ENCODE measurements at regions not wholly inside any gene's neighbourhood (a gene's known extent, or its start where the extent isn't known, plus 50 kb on each side); places are given as distances from the start of the nearest gene placed in this dataset.
A peak's percentile ranks its signal among the peaks of the same experiment; 100 is the strongest.
"Not testable (repeated sequence)": the region's sequence is repeated elsewhere in the genome, so short reads cannot be mapped to it uniquely, and the experiment has no call there.

DNA sequence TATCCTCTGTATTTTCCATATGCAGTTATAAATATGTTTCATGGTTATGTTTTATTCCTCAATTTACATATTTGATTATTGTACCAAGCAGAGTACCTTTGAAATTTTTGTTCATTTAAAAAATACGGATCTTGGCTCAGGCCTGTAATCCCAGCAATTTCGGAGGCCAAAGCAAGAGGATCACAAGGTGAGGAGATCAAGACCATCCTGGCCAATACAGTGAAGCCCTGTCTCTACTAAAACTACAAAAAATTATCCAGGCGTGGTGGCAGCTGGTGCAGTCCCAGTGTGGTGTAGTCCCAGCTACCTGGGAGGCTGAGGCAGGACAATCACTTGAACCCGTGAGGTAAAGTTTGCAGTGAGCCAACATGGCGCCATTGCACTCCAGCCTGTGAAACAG is 251.2 kb upstream of the TPTE start:
- DNase-seq (ENCODE audit: low spot score); H3K9me3 ChIP-seq; H3K4me1 ChIP-seq; H3K27me3 ChIP-seq; H3K36me3 ChIP-seq; H3K27ac ChIP-seq; H3K4me3 ChIP-seq: not testable (repeated sequence)

DNA sequence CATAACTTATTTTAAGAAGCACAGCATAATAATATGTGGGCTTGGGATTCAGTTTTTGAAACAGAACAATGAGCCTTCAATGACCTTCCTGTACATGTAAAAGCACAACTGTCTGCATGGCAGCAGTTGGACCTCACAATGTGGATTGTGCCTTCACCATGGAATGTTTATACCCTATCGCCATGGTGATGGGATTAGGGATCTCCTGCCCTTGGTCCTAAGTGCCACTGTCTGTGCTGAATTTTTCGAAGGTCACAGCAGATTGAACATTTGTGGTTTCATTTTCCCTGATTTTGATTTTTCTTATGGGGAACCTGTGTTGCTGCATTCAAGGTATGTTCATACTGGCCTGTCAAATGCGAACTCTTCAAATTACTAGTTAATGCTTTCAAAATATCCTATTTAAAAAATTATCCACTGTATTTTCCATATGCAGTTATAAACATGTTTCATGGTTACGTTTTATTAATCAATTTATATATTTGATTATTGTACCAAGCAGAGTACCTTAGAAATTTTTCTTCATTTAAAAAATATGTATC is 249.6 kb upstream of the TPTE start:
- DNase-seq (ENCODE audit: low spot score), result peak; percentile 43
- not testable (repeated sequence) for H3K27ac ChIP-seq, H3K4me3 ChIP-seq, H3K27me3 ChIP-seq, H3K9me3 ChIP-seq, H3K4me1 ChIP-seq, H3K36me3 ChIP-seq

DNA sequence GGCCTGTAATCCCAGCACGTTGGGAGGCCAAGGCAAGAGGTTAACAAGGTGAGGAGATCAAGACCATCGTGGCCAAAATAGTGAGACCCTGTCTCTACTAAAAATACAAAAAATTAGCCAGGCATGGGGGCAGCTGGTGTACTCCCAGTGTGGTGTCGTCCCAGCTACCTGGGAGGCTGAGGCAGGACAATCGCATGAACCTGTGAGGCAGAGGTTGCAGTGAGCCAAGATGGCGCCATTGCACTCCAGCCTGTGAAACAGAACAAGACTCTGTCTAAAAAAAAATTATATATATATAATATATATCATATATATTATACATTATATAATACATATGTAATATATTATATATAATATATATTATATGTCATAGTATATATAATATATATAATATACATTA is 249.2 kb upstream of the TPTE start:
- Histone ChIP-seq H3K27me3 (no peaks in the 10 kb centered on the region), H3K9me3 (no peaks in the 10 kb centered on the region), H3K27ac (no peak overlapping the region), H3K4me1 (no peaks in the 10 kb centered on the region), H3K4me3 (no peak overlapping the region), H3K36me3 (no peaks in the 10 kb centered on the region)
- peak; percentile 26 for DNase-seq (ENCODE audit: low spot score)
- TF ChIP-seq, protein P1, sequence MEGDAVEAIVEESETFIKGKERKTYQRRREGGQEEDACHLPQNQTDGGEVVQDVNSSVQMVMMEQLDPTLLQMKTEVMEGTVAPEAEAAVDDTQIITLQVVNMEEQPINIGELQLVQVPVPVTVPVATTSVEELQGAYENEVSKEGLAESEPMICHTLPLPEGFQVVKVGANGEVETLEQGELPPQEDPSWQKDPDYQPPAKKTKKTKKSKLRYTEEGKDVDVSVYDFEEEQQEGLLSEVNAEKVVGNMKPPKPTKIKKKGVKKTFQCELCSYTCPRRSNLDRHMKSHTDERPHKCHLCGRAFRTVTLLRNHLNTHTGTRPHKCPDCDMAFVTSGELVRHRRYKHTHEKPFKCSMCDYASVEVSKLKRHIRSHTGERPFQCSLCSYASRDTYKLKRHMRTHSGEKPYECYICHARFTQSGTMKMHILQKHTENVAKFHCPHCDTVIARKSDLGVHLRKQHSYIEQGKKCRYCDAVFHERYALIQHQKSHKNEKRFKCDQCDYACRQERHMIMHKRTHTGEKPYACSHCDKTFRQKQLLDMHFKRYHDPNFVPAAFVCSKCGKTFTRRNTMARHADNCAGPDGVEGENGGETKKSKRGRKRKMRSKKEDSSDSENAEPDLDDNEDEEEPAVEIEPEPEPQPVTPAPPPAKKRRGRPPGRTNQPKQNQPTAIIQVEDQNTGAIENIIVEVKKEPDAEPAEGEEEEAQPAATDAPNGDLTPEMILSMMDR (IDR thresholded peaks at IDR 0.05), result no peak

DNA sequence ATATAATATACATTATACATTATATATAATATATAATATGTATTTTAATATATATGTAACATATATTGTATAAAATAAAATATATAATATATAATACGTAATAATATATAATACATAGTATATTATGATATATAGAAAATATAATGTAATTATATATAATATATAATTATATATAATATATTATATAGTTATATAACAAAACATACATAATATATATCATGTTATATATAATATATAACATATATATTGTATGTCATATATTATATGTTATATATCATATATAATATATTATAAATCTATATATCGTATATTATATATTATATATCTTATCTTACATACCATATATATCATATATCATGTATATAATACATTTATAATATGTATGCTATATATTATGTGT is 248.2 kb upstream of the TPTE start:
- Histone ChIP-seq H3K27ac (no peak overlapping the region), H3K36me3 (no peaks in the 10 kb centered on the region), H3K4me1 (no peaks in the 10 kb centered on the region), H3K27me3 (no peaks in the 10 kb centered on the region), H3K4me3 (no peak overlapping the region), H3K9me3 (no peaks in the 10 kb centered on the region)
- TF ChIP-seq, protein P1 (IDR thresholded peaks at IDR 0.05), result no peak
- no peak for DNase-seq (ENCODE audit: low spot score)

DNA sequence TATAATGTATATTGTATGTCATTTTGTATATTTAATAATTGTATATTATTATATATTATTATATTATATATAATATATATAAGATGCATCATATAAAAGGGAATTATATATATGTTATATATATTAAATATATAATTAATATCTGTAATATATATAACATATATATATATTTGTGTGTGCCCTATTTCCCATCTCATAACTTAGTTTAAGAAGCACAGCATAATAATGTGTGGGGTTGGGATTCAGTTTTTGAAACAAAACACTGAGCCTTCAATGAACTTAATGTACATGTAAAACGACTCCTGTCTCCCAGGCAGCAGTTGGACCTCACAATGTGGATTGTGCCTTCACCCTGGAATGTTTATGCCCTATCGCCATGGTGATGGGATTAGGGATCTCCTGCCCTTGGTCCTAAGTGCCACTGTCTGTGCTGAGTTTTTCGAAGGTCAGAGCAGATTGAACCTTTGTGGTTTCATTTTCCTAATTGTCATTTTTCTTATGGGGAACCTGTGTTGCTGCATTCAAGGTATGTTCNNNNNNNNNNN is 247.5 kb upstream of the TPTE start:
- H3K4me3 ChIP-seq; H3K27me3 ChIP-seq; H3K9me3 ChIP-seq; H3K36me3 ChIP-seq; H3K4me1 ChIP-seq; DNase-seq (ENCODE audit: low spot score); H3K27ac ChIP-seq: not testable (repeated sequence)

All from right atrium auricular region (tissue), 2 donors.